SW 1271 (cell line): ENCODE measurements at regions not wholly inside any gene's neighbourhood (a gene's known extent, or its start where the extent isn't known, plus 50 kb on each side); places are given as distances from the start of the nearest gene placed in this dataset.
"Not testable (repeated sequence)": the region's sequence is repeated elsewhere in the genome, so short reads cannot be mapped to it uniquely, and the experiment has no call there.

ENCODE experiments used
- DNase-seq, 2 experiments: peaks; one replicate each; lab custom pipeline; 2025; lab: John Stamatoyannopoulos, UW

- not testable (repeated sequence) for DNase-seq
These were observed 245.4 kb downstream of the BCL2L11 start for GRCh38 chr2:111365986-111366640.

GRCh38 chr2:111366641-111367029 is 245.9 kb downstream of the BCL2L11 start:
- DNase-seq, result not testable (repeated sequence)

DNA sequence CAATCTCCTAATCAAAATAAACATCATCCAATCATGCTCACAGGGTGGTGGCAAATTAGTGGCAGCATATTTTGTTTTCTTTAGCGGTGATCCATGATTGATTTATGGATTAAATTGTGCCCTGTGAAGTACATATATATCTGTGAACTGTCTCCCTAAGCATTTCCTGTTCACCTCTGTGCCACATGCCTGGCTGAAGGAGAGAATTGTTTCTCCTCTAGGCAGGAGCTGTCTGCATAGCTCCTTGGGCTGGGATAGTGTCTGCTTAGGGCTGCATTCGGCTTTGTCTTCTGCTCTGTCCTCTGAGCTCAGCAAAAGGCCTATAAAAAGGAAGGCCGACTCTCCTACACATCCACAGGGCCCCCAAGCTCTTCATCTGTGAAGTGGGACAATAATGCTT is 246.4 kb downstream of the BCL2L11 start:
- DNase-seq, result not testable (repeated sequence)

DNA sequence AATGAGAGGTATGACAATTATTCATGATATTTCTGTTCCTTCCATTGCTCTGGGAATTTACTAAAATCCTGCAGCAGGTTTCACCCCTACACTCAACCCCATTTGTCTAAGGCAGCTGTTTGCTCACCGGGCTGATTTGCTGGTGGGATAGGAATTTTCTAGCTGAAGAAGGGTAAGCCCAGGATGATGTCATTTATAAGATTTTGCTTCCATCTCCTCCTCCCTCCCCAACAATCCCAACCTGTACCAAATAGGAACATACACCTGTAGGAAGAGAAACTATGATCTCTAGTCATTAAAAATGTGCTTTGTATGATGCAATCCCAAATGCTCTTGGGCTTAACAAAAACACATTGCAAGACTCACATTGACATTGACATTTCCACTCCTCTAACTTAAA is 247.2 kb downstream of the BCL2L11 start:
- DNase-seq, result not testable (repeated sequence)

- DNase-seq, result not testable (repeated sequence)
These were observed 247.6 kb downstream of the BCL2L11 start for GRCh38 chr2:111368288-111368687.

GRCh38 chr2:111373060-111373459 is 252.3 kb downstream of the BCL2L11 start:
- not testable (repeated sequence) for DNase-seq

DNA sequence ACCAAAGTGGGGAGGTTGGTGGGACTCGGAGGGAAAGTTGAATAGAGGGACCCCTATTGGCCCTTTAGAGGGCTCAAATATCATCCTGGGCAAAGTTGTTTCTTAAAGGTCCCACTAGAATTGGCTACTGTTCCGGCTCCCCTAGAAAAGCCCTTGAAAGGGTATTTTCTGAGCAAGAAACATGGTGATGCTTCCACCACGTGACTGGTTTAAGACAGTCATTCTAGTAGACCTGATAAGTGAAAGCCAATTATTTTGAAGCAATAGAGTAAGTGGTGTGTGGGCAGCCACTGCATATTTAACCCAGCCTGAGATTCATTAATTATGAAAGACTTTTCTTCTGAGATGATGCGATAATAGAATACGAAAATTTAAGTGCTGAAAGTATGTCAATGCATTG is 253.3 kb downstream of the BCL2L11 start:
- DNase-seq, result not testable (repeated sequence)

DNA sequence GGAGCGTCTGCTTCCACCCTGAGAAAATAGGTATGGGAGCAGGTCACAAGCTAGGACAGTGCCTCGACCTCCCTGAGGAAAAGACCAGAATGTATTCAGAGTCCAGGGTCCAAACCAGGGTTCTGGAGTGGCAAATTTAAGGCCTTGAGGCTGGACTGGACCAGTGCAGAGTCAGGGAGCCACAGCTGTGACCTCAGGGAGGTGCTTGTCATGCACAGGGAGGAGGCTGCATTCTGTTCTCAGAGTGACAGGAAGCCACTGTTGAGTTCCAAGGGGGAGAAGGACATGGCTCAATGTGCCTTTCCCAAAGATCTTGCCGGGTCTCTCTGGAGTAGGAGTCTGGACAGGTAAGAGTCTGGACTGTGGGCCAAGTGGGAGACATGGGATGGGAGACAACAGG is 254.0 kb downstream of the BCL2L11 start:
- DNase-seq, result not testable (repeated sequence)

DNA sequence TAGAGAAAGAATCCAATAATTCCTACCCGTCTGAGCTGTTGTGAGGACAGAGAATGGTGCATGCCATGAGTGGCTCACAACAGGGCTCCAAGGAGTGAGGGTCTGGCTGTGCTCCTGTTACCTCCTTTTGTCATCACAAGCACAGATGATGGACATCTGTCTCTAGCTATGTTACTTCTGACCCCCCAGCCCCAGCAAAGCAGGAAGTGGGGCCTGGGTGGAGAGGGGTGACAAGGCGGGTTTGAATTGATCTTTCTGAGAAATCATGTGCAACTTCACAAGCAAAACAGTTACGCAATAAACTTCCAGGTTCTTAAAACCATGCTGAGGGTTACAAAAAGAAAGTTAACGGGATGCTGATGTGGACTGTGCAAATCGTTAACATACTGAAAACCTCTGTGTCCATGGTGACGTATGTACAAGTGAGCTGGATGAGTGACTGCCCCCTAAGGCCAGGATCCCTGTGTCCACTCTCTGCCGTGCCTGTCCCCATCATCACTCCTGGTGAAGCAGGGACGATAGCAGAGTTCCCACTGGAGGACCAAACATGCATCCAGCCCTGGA is 254.7 kb downstream of the BCL2L11 start:
- DNase-seq, result not testable (repeated sequence)

DNA sequence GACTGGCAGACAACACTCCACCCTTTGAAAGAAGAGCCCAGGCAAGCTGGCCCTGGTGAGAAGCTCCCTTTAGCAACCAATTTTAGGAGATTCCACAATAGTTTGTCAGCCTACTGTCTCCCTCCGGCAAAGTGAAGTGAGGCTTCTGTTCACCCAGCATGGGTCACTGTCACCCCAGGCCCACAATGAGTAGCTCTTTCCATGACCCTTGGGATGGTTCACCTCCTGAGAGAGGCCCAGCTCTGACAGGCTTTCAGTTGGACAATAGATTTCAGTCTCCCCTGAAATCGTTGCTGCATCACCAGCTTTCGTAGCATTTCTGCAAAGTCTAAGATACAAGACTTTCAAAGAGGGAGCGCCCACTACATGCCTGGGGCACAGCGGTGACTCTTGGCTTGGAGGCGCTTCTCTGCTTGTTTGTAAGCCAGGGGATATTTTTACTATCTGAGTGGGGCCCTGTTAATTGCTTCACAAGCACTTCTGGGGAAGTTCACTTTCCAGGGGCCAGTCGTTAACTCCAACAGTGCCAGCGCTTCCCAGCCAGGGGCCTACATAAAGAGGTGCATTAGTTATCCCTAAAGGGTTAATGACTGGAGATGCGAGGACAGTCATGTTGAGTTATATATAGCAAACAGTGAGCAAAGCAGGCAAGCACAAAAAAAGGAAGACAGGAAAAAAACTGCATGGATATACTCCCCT is 255.7 kb downstream of the BCL2L11 start:
- not testable (repeated sequence) for DNase-seq

GRCh38 chr2:111376971-111377352 is 256.2 kb downstream of the BCL2L11 start:
- DNase-seq, result not testable (repeated sequence)

GRCh38 chr2:111377386-111377959 is 256.8 kb downstream of the BCL2L11 start:
- not testable (repeated sequence) for DNase-seq

DNA sequence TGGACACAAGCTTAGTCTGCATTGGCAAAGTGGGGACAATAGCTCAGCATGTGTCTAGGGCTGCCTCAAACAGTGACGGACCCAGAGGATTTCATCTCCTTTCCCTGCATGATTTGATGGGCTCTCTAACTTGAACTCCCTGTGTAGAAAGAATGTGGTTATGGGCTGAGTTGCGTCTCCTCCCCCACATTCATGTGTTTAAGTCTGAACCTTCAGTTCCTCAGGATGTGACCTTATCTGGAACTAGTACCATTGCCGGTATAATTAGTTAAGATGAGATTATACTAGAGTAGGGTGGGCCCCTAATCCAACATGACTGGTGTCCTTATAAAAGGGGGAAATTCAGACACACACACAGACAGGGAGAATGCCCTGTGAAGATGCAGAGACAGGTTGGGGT is 257.6 kb downstream of the BCL2L11 start:
- DNase-seq, result not testable (repeated sequence)

DNA sequence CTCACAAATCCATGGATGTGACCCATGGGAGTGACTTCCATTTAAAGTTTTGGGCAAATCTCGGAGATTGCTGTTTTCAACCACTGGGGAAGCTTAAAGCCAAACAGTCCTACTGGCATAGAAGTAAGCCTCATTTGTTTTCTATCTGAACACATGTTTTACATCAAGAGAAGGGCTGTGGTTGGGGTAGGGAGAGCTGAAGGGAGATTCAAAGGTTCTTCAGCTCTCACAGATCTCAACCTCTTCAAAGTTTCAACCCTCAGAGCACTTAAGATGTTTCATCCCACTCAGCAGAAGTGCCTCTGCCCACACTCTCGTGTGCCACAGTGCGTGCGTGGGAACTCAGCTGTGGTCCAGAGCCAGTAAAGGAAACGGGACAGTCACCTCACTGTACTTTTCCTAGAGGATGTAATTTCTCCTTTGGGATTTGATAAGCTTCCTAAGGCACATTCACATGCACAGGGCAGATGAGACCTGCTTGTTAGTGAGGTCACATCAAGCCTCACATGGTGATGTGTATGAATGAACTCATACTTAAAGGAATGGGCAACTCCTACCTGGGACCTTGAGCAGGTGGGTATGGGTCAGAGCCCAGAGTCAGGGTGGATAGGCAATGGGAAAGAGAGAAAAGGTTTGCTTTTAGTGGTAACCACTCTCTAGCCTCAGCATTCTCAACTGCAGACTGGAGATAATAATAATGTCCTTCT is 260.2 kb downstream of the BCL2L11 start:
- not testable (repeated sequence) for DNase-seq

DNA sequence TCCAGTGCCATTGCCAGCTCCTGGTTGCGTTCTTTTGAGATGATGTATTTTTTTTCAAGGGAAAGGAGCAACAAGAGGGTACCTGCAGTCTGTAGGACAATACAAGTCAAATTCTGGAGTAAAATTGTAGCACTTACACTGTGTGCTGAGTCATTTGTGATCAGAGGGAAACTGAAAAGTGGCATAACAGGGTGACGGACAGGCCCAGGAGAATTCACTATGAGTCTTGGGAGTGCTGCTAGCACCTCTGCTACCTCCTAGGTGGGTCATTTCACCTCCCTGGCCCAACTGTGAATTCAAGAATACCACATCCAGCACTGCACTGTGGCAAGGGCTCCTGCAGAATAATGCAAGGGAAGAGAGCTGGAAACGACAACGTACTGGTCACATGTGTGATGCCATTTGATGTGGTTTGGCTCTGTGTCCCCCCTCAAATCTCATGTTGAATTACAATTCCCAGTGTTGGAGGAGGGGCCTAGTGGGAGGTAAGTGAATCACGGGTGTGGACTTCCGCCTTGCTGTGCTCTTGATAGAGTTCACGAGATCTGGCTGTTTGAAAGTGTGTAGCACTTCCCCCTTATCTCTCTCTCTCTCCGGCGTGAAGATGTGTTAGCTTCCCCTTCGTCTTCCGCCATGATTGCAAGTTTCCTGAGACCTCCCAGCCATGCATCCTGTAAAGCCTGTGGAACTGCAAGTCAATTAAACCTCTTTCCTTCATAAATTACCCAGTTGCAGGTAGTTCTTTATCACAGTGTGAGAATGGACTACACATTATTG is 261.0 kb downstream of the BCL2L11 start:
- DNase-seq, result not testable (repeated sequence)

DNA sequence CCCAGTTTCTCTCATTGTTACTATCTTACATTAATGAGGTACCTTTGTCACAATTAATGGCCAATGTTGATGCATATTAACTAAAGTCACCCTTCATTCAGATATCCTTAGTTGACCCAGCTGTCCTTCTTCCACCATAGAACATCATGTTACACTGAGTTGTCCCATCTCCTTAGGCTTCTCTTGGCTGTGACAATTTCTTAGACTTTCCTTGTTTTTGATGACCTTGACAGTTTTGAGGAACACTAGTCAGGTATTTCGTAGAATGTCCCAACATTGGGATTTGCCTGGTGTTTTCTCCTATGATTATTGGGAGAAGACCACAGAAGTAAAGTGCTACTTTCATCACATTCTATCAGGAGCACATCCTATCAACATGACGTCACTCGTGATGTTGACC is 261.8 kb downstream of the BCL2L11 start:
- not testable (repeated sequence) for DNase-seq

DNA sequence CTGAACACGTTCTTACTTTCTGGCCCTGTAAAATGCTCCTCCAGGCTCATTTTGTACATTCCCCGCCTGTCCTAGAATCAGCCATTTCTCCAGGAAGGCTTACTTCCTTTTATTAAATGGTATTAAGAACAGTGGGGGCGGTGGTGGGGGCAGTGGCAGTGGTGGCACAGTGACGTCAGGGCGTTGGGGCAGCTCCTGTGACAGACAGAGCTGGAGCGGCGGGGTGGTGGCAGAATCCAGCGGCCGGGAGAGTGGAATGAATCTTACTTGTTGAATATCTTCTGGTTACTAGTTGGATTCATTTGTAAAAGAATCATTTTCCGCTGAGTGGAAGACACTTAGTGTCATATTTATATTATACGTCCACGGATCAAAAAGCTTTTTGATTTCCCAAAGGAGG is 262.6 kb downstream of the BCL2L11 start:
- not testable (repeated sequence) for DNase-seq

GRCh38 chr2:111385226-111385957 is 264.7 kb downstream of the BCL2L11 start:
- DNase-seq, result not testable (repeated sequence)

DNA sequence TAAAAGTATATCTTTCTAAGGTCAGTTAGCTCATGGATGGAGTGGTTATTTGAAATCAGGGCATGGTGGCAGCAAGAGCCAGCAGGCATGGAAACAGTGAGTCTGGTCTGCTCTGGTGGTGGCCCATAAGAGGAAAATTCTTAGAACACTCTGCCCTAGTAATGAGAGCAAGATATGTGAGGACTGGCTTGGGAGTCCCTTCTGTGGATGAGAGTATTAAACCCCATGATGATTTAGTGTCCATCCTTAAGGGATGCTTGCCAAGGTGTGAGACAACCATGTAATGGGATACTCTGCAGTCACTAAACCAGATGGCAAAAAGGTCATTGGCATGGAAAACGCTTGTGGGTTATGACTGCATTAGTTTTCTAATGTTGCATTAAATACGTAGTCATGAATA is 269.9 kb downstream of the BCL2L11 start:
- not testable (repeated sequence) for DNase-seq

DNA sequence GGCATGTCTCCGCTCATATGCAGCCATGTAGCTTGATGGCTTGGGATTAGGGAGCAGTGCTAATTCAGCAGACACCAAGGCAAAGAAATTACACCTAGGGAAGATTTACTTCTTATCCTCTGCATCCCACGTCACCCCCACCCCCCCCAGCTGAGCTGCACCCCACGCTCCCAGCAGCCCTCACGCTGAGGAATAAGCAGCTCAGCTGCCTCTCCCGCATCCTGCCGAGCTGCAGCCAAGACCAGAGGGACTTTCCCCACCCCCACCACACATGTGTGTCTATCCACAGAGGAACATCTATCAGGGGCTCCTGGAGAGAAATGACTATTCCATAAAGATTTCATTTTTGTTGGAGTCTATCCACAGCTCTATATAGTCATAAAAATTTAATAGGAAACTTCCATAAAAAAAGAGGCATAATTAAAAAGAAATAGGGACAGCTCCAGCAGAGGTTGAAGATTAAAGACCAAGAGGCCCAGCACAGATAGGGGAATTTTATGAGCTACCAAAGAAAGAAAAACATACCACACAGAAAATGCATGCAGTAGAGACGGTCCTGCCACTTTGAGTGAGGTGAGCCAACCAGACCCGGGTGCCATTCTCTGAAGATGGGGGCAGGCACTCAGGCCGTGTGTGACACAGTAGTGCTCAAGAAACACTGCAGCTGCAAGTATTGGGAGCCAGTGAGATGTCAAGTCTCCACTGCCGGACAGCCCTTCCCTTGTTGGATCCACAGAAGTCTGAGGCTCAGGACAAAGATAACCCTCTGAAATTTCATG is 274.8 kb downstream of the BCL2L11 start:
- DNase-seq, result not testable (repeated sequence)
